Left ventricle myocardium inferior (tissue), 1 donor: ENCODE measurements at regions not wholly inside any gene's neighbourhood (a gene's known extent, or its start where the extent isn't known, plus 50 kb on each side); places are given as distances from the start of the nearest gene placed in this dataset.

Source experiments
- DNase-seq: peaks from one replicate; pipeline ENCODE4 v3.0.0-alpha.2; 2020
- H3K27ac ChIP-seq: fragments of 200-600 bp; replicated peaks from 2 replicates; pipeline ENCODE4 v1.8.0; 2021
- H3K27me3 ChIP-seq: fragments of 200-600 bp; 2 replicates; pipeline ENCODE4 v1.8.0; 2021; ENCODE audit warnings: low read depth
- H3K36me3 ChIP-seq: fragments of 200-600 bp; 2 replicates; pipeline ENCODE4 v1.8.0; 2021
- H3K4me1 ChIP-seq: fragments of 200-600 bp; 2 replicates; pipeline ENCODE4 v1.8.0; 2021
- H3K4me3 ChIP-seq: fragments of 200-600 bp; 2 replicates; pipeline ENCODE4 v1.8.0; 2021; ENCODE audit warnings: mild to moderate bottlenecking, moderate library complexity
- H3K9me3 ChIP-seq: fragments of 200-600 bp; replicated peaks from 2 replicates; pipeline ENCODE4 v1.8.0; 2021
- CTCF ChIP-seq: fragments of 200-600 bp; IDR thresholded peaks from 2 replicates; pipeline ENCODE4 v1.8.0; 2021; ENCODE audit warnings: antibody characterized with exemption, mild to moderate bottlenecking, borderline replicate concordance
- intact Hi-C: fragments of 100-400 bp; cut with micrococcal nuclease; formaldehyde crosslinking; loops from one replicate; pipeline ENCODE4 v1.11.0; 2022
- donor health status: DM: no; HTN: yes; CAD: no; lungs with severe emphysema.

GRCh38 chr16:65944361-65944760 lies 422.1 kb upstream of the CDH5 start:
- Histone ChIP-seq H3K9me3 (no peaks in the 10 kb centered on the region), H3K4me3 (no peak overlapping the region), H3K27me3 (no peaks in the 10 kb centered on the region), H3K4me1 (no peaks in the 10 kb centered on the region), H3K27ac (no peak overlapping the region), H3K36me3 (no peaks in the 10 kb centered on the region)
- intact Hi-C loops, result no loop called here
- TF ChIP-seq CTCF, result no peak
- DNase-seq, result no peak

- Histone ChIP-seq H3K4me3 (no peak overlapping the region), H3K4me1 (no peaks in the 10 kb centered on the region), H3K36me3 (no peaks in the 10 kb centered on the region), H3K27me3 (no peaks in the 10 kb centered on the region), H3K9me3 (no peaks in the 10 kb centered on the region), H3K27ac (no peak overlapping the region)
- TF ChIP-seq CTCF, result no peak
- intact Hi-C loops, result no loop called here
- DNase-seq, result no peak
Measured at GRCh38 chr16:65940711-65941110, 425.8 kb upstream of the CDH5 start.

- Histone ChIP-seq H3K4me3 (no peak overlapping the region), H3K36me3 (no peaks in the 10 kb centered on the region), H3K4me1 (no peaks in the 10 kb centered on the region), H3K9me3 (no peaks in the 10 kb centered on the region), H3K27ac (no peak overlapping the region), H3K27me3 (no peaks in the 10 kb centered on the region)
- intact Hi-C loops, result no loop called here
- no peak for DNase-seq
- no peak for TF ChIP-seq CTCF
Measured at GRCh38 chr16:65938083-65938482, 428.4 kb upstream of the CDH5 start.

- Histone ChIP-seq H3K4me1 (no peaks in the 10 kb centered on the region), H3K9me3 (no peaks in the 10 kb centered on the region), H3K27me3 (no peaks in the 10 kb centered on the region), H3K36me3 (no peaks in the 10 kb centered on the region), H3K27ac (no peak overlapping the region), H3K4me3 (no peak overlapping the region)
- no peak for DNase-seq
- TF ChIP-seq CTCF, result no peak
- intact Hi-C loops, result no loop called here
Measured at GRCh38 chr16:65937455-65937854, 429.0 kb upstream of the CDH5 start.

GRCh38 chr16:65936096-65936495 lies 430.4 kb upstream of the CDH5 start:
- no peak for TF ChIP-seq CTCF
- Histone ChIP-seq H3K36me3 (no peaks in the 10 kb centered on the region), H3K4me3 (no peak overlapping the region), H3K9me3 (no peaks in the 10 kb centered on the region), H3K4me1 (no peaks in the 10 kb centered on the region), H3K27ac (no peak overlapping the region), H3K27me3 (no peaks in the 10 kb centered on the region)
- intact Hi-C loops, result no loop called here
- DNase-seq, result no peak

GRCh38 chr16:65934443-65934842 lies 432.0 kb upstream of the CDH5 start:
- no peak overlapping the region for H3K27ac ChIP-seq
- intact Hi-C loops, result no loop called here
- H3K4me1 ChIP-seq, result no peaks in the 10 kb centered on the region
- DNase-seq, result no peak
- no peak for TF ChIP-seq CTCF
- no peaks in the 10 kb centered on the region for H3K36me3 ChIP-seq
- H3K4me3 ChIP-seq, result no peak overlapping the region
- H3K27me3 ChIP-seq, result no peaks in the 10 kb centered on the region
- peaks cover 7% of the 10 kb centered on the region for H3K9me3 ChIP-seq
